ENCODE measurements at regions not wholly inside any gene's neighbourhood (a gene's known extent, or its start where the extent isn't known, plus 50 kb on each side); places are given as distances from the start of the nearest gene placed in this dataset.
A peak's percentile ranks its signal among the peaks of the same experiment; 100 is the strongest.

- Histone ChIP-seq H3K36me3 (no peaks in the 10 kb centered on the region), H3K27me3 (no peaks in the 10 kb centered on the region), H3K9me3 (no peaks in the 10 kb centered on the region), H3K4me1 (peaks cover 0 to 46% (median 18%) of the 10 kb centered on the region in 12 donors), H3K27ac (peak overlapping the region in 2 of 12 donors; percentile 37 to 56), H3K4me3 (no peak overlapping the region)
- ATAC-seq (peak in 1 of 4 donors; percentile 7), DNase-seq (no peak)
- TF ChIP-seq CTCF (IDR thresholded peaks at IDR 0.05) (no peak), POLR2A (IDR thresholded peaks at IDR 0.05) (no peak)
- WGBS, 4 donors = 38 to 47% (median 42%) methylated on average over 6 of the region's 6 CpGs
- intact Hi-C loops (cut with DNase I) = loop anchor here in 1 of 10 donors (10.0 kb wide), 1 partner anchor 69 kb away; no protein-coding TSS in a partner anchor
These were observed 80.3 kb downstream of the TENT5C start for GRCh38 chr1:117685936-117686806.

- Histone ChIP-seq H3K27me3 (no peaks in the 10 kb centered on the region), H3K36me3 (no peaks in the 10 kb centered on the region), H3K27ac (no peak overlapping the region), H3K4me3 (no peak overlapping the region), H3K4me1 (peaks cover 0 to 39% (median 14%) of the 10 kb centered on the region in 12 donors), H3K9me3 (no peaks in the 10 kb centered on the region)
- no peak for ATAC-seq
- intact Hi-C loops (cut with DNase I) = loop anchor here in 1 of 10 donors (10.0 kb wide), 1 partner anchor 68 kb away; no protein-coding TSS in a partner anchor
- TF ChIP-seq CTCF (IDR thresholded peaks at IDR 0.05) (no peak), POLR2A (IDR thresholded peaks at IDR 0.05) (no peak)
- no peak for DNase-seq
- WGBS, 4 donors = 39 to 66% (median 48%) methylated on average over 2 of the region's 2 CpGs
These were observed 81.1 kb downstream of the TENT5C start for GRCh38 chr1:117686907-117687306.

GRCh38 chr1:117689997-117690625 lies 84.3 kb downstream of the TENT5C start:
- H3K27me3 ChIP-seq = no peaks in the 10 kb centered on the region
- H3K9me3 ChIP-seq = no peaks in the 10 kb centered on the region
- no peak for TF ChIP-seq POLR2A (IDR thresholded peaks at IDR 0.05)
- TF ChIP-seq CTCF (IDR thresholded peaks at IDR 0.05) = no peak
- ATAC-seq (no peak), DNase-seq (no peak)
- H3K36me3 ChIP-seq = no peaks in the 10 kb centered on the region
- peaks cover 0 to 18% (median 5%) of the 10 kb centered on the region in 12 donors for H3K4me1 ChIP-seq
- no peak overlapping the region for H3K27ac ChIP-seq
- WGBS, 4 donors = 50 to 65% (median 64%) methylated on average over 4 of the region's 4 CpGs
- no peak overlapping the region for H3K4me3 ChIP-seq
- intact Hi-C loops (cut with DNase I) = loop anchor here in 1 of 10 donors (10.0 kb wide), 1 partner anchor 65 kb away; no protein-coding TSS in a partner anchor

GRCh38 chr1:117691942-117692341 lies 86.1 kb downstream of the TENT5C start:
- Histone ChIP-seq H3K4me1 (peaks cover 0 to 14% (median 8%) of the 10 kb centered on the region in 12 donors), H3K27me3 (no peaks in the 10 kb centered on the region), H3K27ac (no peak overlapping the region), H3K9me3 (no peaks in the 10 kb centered on the region), H3K36me3 (no peaks in the 10 kb centered on the region), H3K4me3 (no peak overlapping the region)
- DNase-seq (no peak), ATAC-seq (no peak)
- TF ChIP-seq CTCF (IDR thresholded peaks at IDR 0.05) = no peak
- TF ChIP-seq POLR2A (IDR thresholded peaks at IDR 0.05) = no peak
- 87 to 98% (median 91%) methylated on average over 2 of the region's 2 CpGs for WGBS, 4 donors
- intact Hi-C loops (cut with DNase I) = no loop called here

Measured in heart left ventricle (tissue), 16 donors.